Skin of body (tissue), 1 donor: ENCODE measurements at regions not wholly inside any gene's neighbourhood (a gene's known extent, or its start where the extent isn't known, plus 50 kb on each side); places are given as distances from the start of the nearest gene placed in this dataset.

Source experiments
- DNase-seq: peaks from one replicate; lab custom pipeline; 2025; lab: John Stamatoyannopoulos, UW

- no peak for DNase-seq
Observed at GRCh38 chr13:39159846-39160370, 121.7 kb downstream of the NHLRC3 start.

- DNase-seq, result no peak
Observed at GRCh38 chr13:39167018-39167417, 128.8 kb downstream of the NHLRC3 start.

- DNase-seq, result no peak
Observed at GRCh38 chr13:39170711-39171110, 132.5 kb downstream of the NHLRC3 start.

- DNase-seq, result no peak
Observed at GRCh38 chr13:39185326-39185725, 147.1 kb downstream of the NHLRC3 start.

GRCh38 chr13:39186205-39186875, 148.1 kb downstream of the NHLRC3 start:
- peak; percentile 80 for DNase-seq

- DNase-seq, result no peak
Observed at GRCh38 chr13:39189778-39190177, 151.5 kb downstream of the NHLRC3 start.

- DNase-seq, result no peak
Observed at GRCh38 chr13:39196965-39197646, 158.8 kb downstream of the NHLRC3 start.

GRCh38 chr13:39197647-39198007, 159.4 kb downstream of the NHLRC3 start:
- DNase-seq, result no peak

GRCh38 chr13:39200249-39200910, 162.1 kb downstream of the NHLRC3 start:
- no peak for DNase-seq

GRCh38 chr13:39201180-39201579, 162.9 kb downstream of the NHLRC3 start:
- peak; percentile 19 for DNase-seq

- no peak for DNase-seq
Observed at GRCh38 chr13:39202746-39203145, 164.5 kb downstream of the NHLRC3 start.

- DNase-seq, result no peak
Observed at GRCh38 chr13:39208636-39209035, 170.4 kb downstream of the NHLRC3 start.

- DNase-seq, result peak; percentile 71
Observed at GRCh38 chr13:39209731-39210531, 171.7 kb downstream of the NHLRC3 start.

GRCh38 chr13:39210961-39211534, 172.8 kb downstream of the NHLRC3 start:
- DNase-seq, result no peak

- no peak for DNase-seq
Observed at GRCh38 chr13:39215971-39216370, 177.7 kb downstream of the NHLRC3 start.

GRCh38 chr13:39217471-39217870, 179.2 kb downstream of the NHLRC3 start:
- DNase-seq, result no peak

GRCh38 chr13:39224671-39225240, 186.5 kb downstream of the NHLRC3 start:
- DNase-seq, result no peak

- no peak for DNase-seq
Observed at GRCh38 chr13:39225860-39226259, 187.6 kb downstream of the NHLRC3 start.

GRCh38 chr13:39226359-39226758, 188.1 kb downstream of the NHLRC3 start:
- DNase-seq, result no peak

- DNase-seq, result no peak
Observed at GRCh38 chr13:39232401-39232980, 194.2 kb downstream of the NHLRC3 start.

- no peak for DNase-seq
Observed at GRCh38 chr13:39232999-39233398, 194.7 kb downstream of the NHLRC3 start.
